Prostate gland (tissue), 2 donors: ENCODE measurements at regions not wholly inside any gene's neighbourhood (a gene's known extent, or its start where the extent isn't known, plus 50 kb on each side); places are given as distances from the start of the nearest gene placed in this dataset.

Source experiments
- CTCF ChIP-seq, 4 experiments: fragments of 200-600 bp in 2 of 4; fragments of 450-650 bp in 2 of 4; sonication (generic) in 2 of 4; IDR thresholded peaks; 1 replicate in 3 of 4; 2 replicates in 1 of 4; pipeline ENCODE4 v1.5.1; 2016 to 2019; ENCODE audit warnings: antibody characterized with exemption in 4 of 4, mild to moderate bottlenecking in 2 of 4, moderate library complexity in 2 of 4
- POLR2A ChIP-seq: fragments of 450-650 bp; IDR thresholded peaks from one replicate; pipeline ENCODE4 v1.6.1; 2016; ENCODE audit warnings: antibody characterized with exemption, mild to moderate bottlenecking
- POLR2AphosphoS5 ChIP-seq: sonication (generic); formaldehyde crosslinking; IDR thresholded peaks from one replicate; pipeline ENCODE4 v1.6.1; 2017; ENCODE audit warnings: antibody characterized with exemption

- TF ChIP-seq CTCF (IDR thresholded peaks at IDR 0.05) (no peak), POLR2AphosphoS5 (no peak), POLR2A (no peak)
These were observed 430.2 kb downstream of the OMA1 start for GRCh38 chr1:58116284-58116683.
